ENCODE measurements at regions not wholly inside any gene's neighbourhood (a gene's known extent, or its start where the extent isn't known, plus 50 kb on each side); places are given as distances from the start of the nearest gene placed in this dataset.
"Not testable (repeated sequence)": the region's sequence is repeated elsewhere in the genome, so short reads cannot be mapped to it uniquely, and the experiment has no call there.

GRCh38 chr7:152544481-152544927 lies 108.7 kb upstream of the KMT2C start:
- H3K27me3 ChIP-seq (ENCODE audit: insufficient read depth, poor library complexity, severe bottlenecking) = no peaks in the 10 kb centered on the region
- no peak overlapping the region for H3K4me3 ChIP-seq (ENCODE audit: severe bottlenecking)
- no peaks in the 10 kb centered on the region for H3K9me3 ChIP-seq (ENCODE audit: severe bottlenecking)
- TF ChIP-seq CTCF (IDR thresholded peaks at IDR 0.05; ENCODE audit: poor library complexity, severe bottlenecking) = no peak
- no peak for ATAC-seq (ENCODE audit: low read depth)
- H3K4me1 ChIP-seq (ENCODE audit: insufficient read depth, poor library complexity, severe bottlenecking) = no peaks in the 10 kb centered on the region
- H3K27ac ChIP-seq (ENCODE audit: poor library complexity, severe bottlenecking) = no peak overlapping the region
- no peak for DNase-seq (ENCODE audit: low spot score)
- H3K36me3 ChIP-seq (ENCODE audit: low read depth) = no peaks in the 10 kb centered on the region

GRCh38 chr7:152543799-152544198 lies 108.0 kb upstream of the KMT2C start:
- no peaks in the 10 kb centered on the region for H3K27me3 ChIP-seq (ENCODE audit: insufficient read depth, poor library complexity, severe bottlenecking)
- no peaks in the 10 kb centered on the region for H3K4me1 ChIP-seq (ENCODE audit: insufficient read depth, poor library complexity, severe bottlenecking)
- no peak overlapping the region for H3K4me3 ChIP-seq (ENCODE audit: severe bottlenecking)
- no peak for TF ChIP-seq CTCF (IDR thresholded peaks at IDR 0.05; ENCODE audit: poor library complexity, severe bottlenecking)
- H3K9me3 ChIP-seq (ENCODE audit: severe bottlenecking) = no peaks in the 10 kb centered on the region
- ATAC-seq (ENCODE audit: low read depth) (no peak), DNase-seq (ENCODE audit: low spot score) (no peak)
- no peaks in the 10 kb centered on the region for H3K36me3 ChIP-seq (ENCODE audit: low read depth)
- no peak overlapping the region for H3K27ac ChIP-seq (ENCODE audit: poor library complexity, severe bottlenecking)

GRCh38 chr7:152541892-152542291 lies 106.1 kb upstream of the KMT2C start:
- no peak overlapping the region for H3K4me3 ChIP-seq (ENCODE audit: severe bottlenecking)
- no peak for ATAC-seq (ENCODE audit: low read depth)
- no peak overlapping the region for H3K27ac ChIP-seq (ENCODE audit: poor library complexity, severe bottlenecking)
- no peaks in the 10 kb centered on the region for H3K4me1 ChIP-seq (ENCODE audit: insufficient read depth, poor library complexity, severe bottlenecking)
- H3K9me3 ChIP-seq (ENCODE audit: severe bottlenecking) = no peaks in the 10 kb centered on the region
- H3K27me3 ChIP-seq (ENCODE audit: insufficient read depth, poor library complexity, severe bottlenecking) = no peaks in the 10 kb centered on the region
- no peaks in the 10 kb centered on the region for H3K36me3 ChIP-seq (ENCODE audit: low read depth)
- TF ChIP-seq CTCF (IDR thresholded peaks at IDR 0.05; ENCODE audit: poor library complexity, severe bottlenecking) = no peak
- no peak for DNase-seq (ENCODE audit: low spot score)

- not testable (repeated sequence) for ATAC-seq (ENCODE audit: low read depth); DNase-seq (ENCODE audit: low spot score); H3K36me3 ChIP-seq (ENCODE audit: low read depth); H3K9me3 ChIP-seq (ENCODE audit: severe bottlenecking); H3K4me3 ChIP-seq (ENCODE audit: severe bottlenecking); H3K4me1 ChIP-seq (ENCODE audit: insufficient read depth, poor library complexity, severe bottlenecking); H3K27me3 ChIP-seq (ENCODE audit: insufficient read depth, poor library complexity, severe bottlenecking); H3K27ac ChIP-seq (ENCODE audit: poor library complexity, severe bottlenecking)
Observed at GRCh38 chr7:152539190-152539495, 103.3 kb upstream of the KMT2C start.

GRCh38 chr7:152538346-152539189 lies 102.8 kb upstream of the KMT2C start:
- H3K27ac ChIP-seq (ENCODE audit: poor library complexity, severe bottlenecking); H3K4me1 ChIP-seq (ENCODE audit: insufficient read depth, poor library complexity, severe bottlenecking); H3K9me3 ChIP-seq (ENCODE audit: severe bottlenecking); H3K27me3 ChIP-seq (ENCODE audit: insufficient read depth, poor library complexity, severe bottlenecking); H3K36me3 ChIP-seq (ENCODE audit: low read depth); DNase-seq (ENCODE audit: low spot score); ATAC-seq (ENCODE audit: low read depth); H3K4me3 ChIP-seq (ENCODE audit: severe bottlenecking): not testable (repeated sequence)

GRCh38 chr7:152537639-152538038 lies 101.8 kb upstream of the KMT2C start:
- Histone ChIP-seq H3K9me3 (ENCODE audit: severe bottlenecking) (no peaks in the 10 kb centered on the region), H3K4me3 (ENCODE audit: severe bottlenecking) (no peak overlapping the region), H3K27me3 (ENCODE audit: insufficient read depth, poor library complexity, severe bottlenecking) (no peaks in the 10 kb centered on the region), H3K36me3 (ENCODE audit: low read depth) (no peaks in the 10 kb centered on the region), H3K27ac (ENCODE audit: poor library complexity, severe bottlenecking) (no peak overlapping the region), H3K4me1 (ENCODE audit: insufficient read depth, poor library complexity, severe bottlenecking) (no peaks in the 10 kb centered on the region)
- DNase-seq (ENCODE audit: low spot score) = no peak
- ATAC-seq (ENCODE audit: low read depth) = no peak
- TF ChIP-seq CTCF (IDR thresholded peaks at IDR 0.05; ENCODE audit: poor library complexity, severe bottlenecking) = no peak
